ENCODE measurements at regions not wholly inside any gene's neighbourhood (a gene's known extent, or its start where the extent isn't known, plus 50 kb on each side); places are given as distances from the start of the nearest gene placed in this dataset.

DNA sequence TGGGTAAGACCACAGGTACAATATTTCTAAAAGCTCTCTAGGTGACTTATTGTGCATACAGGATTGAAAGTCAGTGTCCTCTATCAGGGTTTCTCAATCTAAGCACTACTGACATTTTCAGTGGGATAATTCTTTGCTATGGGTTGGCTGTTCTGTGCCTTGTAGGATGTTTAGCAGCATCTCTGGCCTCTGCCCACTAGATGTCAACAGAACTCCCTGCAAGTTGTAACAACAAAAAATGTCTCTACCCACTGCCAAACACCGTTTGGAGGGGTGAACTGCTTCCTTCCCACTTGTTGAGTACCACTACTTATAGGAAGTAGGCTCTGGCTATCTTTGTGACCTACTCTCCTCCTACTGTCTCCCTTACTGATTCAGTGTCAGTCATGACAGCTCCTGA, 90.1 kb upstream of the ZRANB2 start:
- DNase-seq, result no peak

GRCh38 chr1:71167505-71167904, 86.7 kb upstream of the ZRANB2 start:
- DNase-seq, result no peak

- DNase-seq, result no peak
These were observed 85.6 kb upstream of the ZRANB2 start for GRCh38 chr1:71166178-71167173.

DNA sequence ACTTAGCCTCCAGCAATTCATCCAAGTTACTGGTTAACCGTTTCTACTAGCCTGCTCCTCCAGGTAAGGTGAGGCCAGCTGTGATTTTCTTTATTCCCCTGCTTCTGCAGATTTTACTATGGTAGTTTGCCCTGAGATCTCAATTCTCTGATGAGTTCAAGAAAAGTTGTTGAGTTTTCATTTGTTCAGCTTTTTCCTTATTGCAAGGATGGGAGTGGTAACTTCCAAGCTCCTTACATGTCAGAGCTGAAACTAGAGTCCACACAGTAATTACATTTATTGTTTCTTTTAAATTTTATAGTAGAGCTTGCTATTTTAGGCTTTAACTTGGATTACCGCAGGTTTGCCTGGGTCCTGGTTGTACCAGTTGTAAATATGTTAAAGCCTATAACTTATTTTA, 76.9 kb upstream of the ZRANB2 start:
- no peak for DNase-seq

DNA sequence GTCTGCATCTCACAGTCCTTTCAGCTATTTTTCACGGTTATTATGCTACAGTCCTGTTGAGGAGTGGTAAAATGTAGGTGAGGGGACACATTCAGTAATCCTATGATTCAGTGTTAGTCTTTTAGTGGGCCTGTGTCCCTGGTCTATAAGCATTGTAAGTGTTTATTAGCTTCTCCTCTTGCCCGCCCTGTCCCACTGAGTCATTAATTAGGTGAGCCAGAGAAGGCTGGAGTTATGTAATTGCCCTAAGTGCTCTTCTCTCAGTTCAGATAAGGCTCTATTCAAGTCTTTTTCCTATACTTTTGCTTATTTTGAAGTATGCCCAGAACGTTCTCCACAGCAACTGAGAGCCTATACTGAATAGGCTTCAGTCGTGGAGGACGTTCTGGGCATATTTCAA, 76.3 kb upstream of the ZRANB2 start:
- DNase-seq, result no peak

DNA sequence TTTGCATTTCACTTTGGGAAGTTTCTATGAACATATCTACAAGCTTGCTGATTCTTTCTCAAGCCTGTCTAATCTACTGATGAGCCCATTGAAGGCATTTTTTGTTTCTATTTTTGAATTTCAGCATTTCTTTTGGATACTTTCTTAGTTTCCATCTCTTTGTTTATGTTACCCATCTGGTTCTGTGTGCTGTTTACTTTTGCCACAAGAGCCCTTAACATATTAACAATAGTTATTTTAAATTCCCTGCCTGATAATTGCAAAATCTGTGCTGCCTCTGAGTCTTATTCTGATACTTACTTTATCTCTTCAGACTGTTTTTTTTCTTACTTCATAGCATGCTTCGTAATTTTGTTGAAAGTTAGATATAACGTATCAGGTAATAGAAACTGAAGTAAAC, 75.8 kb upstream of the ZRANB2 start:
- no peak for DNase-seq

GRCh38 chr1:71154429-71154828, 73.6 kb upstream of the ZRANB2 start:
- no peak for DNase-seq

DNA sequence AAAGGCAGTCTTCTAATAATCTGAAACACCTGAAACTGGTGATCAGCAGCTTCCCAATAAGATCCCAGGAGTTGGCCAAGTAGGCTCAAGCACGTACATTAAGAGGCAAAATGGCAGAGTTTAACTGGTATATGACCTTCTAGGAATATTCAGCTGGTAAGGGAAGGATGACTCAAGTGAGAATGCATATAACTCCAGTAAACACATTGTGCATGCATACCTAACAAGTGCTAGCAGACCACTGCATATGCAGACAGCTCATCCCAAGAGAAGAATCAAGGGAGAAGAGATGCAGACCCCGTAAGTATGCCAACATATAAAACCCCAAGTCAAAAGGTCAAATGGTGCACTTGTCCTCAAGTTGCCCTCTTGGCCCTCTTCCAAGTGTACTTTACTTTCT, 73.0 kb upstream of the ZRANB2 start:
- no peak for DNase-seq

GRCh38 chr1:71147637-71148360, 67.0 kb upstream of the ZRANB2 start:
- no peak for DNase-seq

- no peak for DNase-seq
These were observed 54.7 kb upstream of the ZRANB2 start for GRCh38 chr1:71135571-71135970.

All from NCI-H2029 treated with DMSO at 0.1 percent for 48 hours (cell line).